Activated gamma-delta T cell treated with Interleukin-2 at 50 U/mL for 16 hours (primary cell): ENCODE measurements at regions not wholly inside any gene's neighbourhood (a gene's known extent, or its start where the extent isn't known, plus 50 kb on each side); places are given as distances from the start of the nearest gene placed in this dataset.

Experiments
- DNase-seq: peaks from one replicate; pipeline ENCODE4 v3.0.0-alpha.2; 2020

DNA sequence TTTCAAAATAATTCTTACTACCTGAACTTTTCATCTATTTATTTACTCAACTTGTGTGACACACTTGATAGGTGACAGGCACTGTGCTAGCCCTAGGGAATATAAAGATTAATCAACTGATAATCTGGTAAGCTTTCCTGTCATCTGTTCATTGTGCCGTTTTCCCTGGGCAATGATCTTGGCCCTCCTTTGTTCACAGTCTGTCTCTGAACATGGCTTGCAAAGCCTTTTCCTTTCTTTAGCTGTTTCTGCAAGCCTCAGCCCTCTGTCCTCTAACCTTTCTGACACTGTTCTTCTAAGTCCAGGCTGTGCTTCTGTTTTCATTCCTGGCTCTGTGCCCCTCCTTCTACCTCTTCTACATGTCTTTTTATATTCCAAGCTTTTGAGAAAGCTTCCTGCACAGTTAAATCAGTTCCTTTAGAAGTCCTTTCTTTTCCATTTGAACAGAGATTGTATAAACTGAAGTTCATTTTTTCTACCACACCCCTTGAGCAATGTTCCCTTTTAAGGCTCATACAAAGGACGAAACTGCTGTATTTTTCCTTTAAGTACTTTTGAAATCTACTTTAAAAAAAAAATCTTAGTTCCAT, 803.0 kb upstream of the ZNF608 start:
- no peak for DNase-seq

DNA sequence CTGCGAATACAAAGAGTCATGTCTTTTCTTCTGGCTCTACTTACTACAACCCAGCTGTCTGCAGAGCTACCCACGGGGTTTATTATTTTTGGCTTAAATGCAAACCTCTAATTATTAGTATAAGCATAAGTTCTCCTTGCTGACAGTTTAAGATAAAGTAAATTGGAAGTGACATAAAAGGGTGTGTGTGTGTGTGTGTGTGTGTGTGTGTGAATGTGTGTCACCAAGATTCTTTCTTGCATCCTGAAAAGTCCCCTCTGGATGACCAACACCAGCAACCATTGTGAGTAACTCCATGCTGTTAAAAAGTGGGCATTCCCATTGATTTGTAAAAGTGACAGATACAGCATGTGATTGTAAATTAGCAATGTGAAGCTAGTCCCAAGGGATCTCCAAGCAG, 803.8 kb upstream of the ZNF608 start:
- no peak for DNase-seq

DNA sequence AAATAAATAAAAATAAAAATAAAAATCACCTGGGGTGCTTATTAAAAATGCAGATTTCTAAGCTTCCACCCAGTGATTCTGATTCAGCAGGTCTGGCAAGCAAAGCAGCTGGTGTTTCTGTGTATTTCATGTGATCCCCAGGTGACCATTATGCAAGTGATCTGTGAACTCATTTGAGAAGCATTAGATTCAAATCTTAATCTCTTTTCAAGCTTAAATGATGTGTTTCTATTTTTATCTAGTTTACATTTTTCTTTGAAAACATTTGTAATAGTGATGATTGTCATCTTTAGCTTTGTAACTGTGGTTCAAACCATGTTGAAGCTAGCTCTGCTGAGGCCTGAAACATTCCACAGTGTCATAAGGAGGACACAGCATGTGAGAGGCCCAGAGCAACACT, 804.8 kb upstream of the ZNF608 start:
- DNase-seq = no peak

DNA sequence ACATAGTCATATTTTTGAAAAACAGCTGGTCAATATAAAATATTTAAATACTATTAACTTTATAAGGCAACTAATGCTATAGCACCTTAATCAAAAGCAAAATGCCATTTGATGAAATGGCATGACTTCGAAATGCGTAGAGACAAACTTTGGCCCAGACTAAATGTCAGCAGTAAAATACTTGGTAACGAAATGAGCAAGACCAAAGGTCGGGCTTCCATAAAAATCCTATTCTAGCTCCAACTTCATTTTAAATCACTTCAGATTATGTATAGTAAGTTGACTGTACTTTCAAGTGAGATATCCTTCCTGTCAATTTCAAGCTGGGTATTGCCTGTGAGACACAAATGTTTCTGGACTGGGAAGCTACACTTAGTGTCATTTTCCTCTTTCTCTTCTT, 805.4 kb upstream of the ZNF608 start:
- DNase-seq = no peak

DNA sequence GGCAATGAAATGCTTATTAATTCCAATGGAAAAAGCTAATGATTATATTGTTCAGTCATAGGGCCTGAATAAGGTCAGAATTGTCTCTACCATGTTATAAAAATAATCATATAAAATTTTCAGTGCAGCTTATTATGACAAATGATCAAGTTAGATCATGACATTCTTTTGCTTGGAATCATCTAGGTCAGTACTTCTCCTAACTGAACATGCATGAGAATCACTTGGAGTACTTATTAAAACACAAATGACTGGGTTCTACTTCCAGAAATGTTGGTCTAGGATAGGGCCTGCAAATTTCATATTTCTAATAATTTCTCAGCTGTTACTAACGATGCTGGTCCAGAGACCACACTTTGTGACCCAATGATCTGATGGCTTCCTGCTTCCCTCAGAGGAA, 806.0 kb upstream of the ZNF608 start:
- DNase-seq = no peak

DNA sequence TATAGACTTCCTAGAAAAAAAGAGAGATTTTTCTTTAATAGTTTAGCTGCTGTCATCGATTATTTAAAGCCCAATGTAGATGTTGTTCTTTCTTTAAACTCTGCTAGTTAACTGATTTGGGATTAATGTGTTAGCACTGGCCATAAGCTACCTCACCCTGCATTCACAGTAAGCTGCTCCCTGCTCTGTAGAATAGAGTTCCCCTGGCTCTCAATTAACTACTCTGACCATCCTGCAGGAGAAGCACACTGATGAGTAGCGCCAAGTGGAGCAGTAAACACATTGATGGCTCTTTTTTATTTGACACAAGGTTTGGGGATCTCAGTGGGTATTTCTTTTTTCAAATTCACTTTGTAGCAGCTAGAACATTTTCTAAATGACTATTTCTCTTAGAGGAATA, 807.9 kb upstream of the ZNF608 start:
- DNase-seq = no peak

DNA sequence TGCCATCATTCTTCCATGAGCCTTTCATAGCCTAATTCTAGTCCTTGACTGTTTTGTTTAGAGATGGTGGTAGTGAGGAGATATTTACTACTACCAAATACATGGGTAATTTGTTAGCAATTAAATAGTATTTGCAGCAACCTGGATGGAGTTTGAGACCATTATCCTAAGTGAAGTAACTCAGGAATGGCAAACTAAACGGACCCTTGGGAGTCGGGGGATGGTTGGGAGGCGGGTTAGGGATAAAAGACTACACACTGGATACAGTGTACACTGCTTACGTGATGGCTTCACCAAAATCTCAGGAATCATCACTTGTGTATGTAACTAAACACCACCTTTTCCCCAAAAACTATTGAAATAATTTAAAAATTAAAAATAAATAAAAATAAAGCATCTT, 809.2 kb upstream of the ZNF608 start:
- DNase-seq = no peak

DNA sequence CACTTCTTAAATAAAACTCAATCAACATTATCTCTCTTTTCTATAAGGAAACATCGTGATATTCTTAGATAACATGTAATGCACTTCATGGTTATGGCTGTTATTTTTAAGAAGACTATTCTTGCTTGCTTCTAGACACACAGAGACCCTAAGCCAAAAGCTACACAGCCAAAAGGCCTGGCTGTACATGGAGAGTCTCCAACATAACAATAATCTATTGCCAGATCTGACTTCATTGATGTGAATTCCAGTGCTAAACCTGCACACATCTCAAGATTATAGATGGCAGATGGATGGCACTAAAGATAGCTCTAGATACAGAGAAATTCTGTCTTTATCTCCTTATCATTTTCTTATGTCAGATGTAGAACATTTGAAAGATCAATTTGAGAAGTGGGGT, 811.6 kb upstream of the ZNF608 start:
- DNase-seq = no peak

DNA sequence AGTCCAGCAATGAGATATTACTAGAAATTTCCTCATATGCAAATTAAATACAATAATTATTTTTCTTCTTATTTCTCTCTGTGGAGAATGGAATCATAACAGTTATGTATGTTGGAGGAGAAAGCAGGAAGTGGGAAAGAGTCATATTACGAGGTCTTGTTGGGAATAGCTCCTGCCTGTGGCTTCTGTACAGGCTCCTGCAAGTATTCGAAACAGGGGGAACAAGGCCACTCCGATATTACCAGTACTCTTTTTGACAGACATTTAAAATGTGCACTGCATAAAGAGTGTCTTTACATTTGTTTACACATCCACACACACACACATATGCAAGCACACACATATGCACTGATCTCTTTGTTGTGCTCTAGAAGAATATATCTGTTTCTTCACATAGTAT, 812.0 kb upstream of the ZNF608 start:
- no peak for DNase-seq

DNA sequence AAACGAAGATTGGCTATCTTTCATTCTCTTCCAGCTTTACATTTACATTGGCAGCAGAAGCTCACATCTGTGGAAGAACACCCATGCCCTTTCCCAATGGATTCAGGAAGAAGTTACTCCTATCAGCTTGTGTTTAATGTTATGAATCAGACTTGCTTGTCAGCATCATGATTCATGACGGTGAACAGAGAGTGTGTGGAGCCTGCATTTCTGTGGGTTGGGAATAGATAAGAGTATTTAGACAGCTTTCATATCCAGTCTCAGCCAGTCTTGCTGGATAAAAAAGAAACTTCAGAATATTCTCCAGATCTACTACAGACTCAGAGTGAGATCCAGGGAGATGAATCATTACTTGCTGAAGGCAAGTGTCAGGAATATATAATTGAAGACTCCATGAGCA, 812.9 kb upstream of the ZNF608 start:
- DNase-seq = no peak

DNA sequence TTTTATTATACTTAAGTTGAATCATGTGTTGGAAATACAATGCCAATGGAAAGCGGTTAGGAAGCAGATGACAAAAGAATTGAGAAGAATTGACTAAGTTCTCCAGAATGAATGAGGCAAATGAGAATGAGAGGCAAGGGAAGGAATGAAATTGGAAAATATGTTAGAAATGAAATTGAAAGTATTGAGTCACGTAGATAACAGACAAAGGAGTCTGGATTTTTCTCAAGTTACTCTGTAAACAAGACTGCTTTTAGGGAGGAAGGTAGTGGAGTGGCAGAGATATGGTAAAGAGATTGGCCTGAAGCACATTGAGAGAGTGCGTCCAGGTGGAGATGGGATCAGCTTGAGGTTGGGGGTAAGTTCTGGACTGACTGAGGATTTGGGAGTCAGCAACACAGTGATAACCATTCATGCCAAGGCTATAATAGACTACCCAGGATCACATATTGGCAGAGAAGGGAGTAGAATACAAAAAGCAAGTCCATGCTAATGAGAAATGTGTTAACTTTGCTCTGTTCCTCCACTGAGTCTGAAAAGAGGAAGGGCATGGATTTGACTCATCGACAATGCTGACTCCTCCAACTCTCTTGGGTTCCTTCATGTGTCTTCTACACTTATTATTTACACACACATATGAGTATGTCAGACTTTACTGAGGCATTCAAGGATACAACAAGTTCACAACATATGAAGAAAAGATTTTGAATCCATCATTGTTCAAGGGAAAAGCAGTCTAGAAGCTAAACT, 814.2 kb upstream of the ZNF608 start:
- DNase-seq = no peak

DNA sequence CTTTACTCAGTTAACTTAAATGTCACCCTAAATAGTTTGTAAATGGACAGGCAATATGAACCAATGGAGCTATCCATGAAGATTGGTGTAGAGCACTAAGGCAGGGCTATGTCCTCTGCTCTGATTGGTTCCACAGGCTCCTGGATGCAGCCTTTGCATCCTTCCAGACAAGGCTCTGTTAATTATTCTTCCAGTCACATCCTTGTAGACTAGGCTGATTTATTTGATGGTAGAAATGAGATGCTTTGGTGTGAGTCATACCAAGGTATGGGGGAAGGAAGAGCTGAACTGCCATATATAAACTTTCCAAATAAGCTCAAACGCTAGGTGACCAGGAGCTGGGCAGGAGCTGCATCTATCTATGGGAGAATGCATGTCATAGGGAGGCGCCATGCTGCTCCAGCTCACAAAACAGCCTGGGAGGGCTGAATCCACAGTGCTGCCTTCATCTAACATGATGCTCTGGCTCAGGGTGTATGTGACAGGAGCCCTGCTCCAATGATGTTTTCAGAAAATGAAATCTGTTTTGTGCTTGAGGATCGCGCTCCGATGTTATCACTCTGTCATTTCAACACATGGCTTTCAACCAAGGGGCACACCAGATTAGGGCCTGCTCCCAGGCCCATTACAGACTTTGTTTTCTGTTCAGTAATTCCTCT, 818.0 kb upstream of the ZNF608 start:
- no peak for DNase-seq

DNA sequence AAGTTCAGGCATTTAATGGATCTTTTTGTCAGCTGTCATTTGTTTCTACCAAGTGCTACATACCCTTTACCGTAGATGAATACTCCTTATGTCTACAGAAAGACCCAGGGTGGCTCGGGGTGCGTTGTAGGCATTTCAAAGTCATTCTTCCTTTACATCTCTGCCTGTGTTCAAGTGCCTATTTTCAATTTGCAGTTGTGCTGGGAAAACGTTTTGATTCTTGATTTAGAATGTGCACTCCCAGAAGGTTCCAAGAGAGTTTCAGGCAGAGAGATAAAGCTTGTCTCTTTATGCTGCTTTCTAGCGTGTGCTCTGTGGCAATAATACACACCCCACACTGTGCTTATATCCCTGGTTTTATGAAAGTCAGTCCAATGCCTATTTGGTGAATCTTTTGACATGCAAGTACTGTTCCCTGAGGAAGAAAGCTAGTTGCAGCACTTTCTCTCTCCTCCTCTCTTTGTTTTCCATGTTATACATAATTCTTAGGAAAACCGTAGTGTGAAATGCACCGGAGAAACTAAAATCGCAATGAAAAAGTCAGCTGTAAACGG, 828.1 kb upstream of the ZNF608 start:
- DNase-seq = no peak

DNA sequence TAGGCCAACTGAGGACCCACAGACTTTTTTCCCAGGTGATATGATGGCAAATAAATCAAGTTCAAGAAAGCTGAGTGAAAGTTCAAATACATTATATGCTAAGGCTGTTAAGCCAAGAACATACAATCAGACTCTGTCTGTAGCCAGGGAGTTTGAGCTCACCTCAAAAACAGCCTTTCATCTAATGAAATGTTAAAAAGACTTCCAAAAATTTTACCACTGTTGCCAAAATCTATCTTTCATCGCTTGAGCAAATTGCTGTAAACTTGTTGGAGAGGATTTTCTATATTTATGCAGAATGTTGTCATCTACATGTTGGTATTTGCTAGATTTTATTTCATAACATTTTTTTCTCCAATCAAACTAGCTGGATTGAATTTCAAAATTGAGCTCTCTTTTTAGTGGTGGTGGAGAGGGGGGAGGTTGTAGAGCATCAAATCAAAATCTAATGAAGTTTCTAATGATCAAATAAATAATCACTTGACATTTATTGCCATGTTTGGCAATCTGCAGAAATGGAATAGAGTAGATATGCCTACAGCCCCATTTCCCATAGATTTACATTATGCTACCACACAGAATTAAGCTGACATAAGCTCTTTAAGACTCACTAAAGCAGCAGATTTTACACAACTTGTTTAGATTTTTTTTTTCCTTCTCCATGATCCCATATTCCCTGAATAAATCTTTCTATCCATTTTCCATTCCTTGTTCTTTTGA, 828.9 kb upstream of the ZNF608 start:
- no peak for DNase-seq

DNA sequence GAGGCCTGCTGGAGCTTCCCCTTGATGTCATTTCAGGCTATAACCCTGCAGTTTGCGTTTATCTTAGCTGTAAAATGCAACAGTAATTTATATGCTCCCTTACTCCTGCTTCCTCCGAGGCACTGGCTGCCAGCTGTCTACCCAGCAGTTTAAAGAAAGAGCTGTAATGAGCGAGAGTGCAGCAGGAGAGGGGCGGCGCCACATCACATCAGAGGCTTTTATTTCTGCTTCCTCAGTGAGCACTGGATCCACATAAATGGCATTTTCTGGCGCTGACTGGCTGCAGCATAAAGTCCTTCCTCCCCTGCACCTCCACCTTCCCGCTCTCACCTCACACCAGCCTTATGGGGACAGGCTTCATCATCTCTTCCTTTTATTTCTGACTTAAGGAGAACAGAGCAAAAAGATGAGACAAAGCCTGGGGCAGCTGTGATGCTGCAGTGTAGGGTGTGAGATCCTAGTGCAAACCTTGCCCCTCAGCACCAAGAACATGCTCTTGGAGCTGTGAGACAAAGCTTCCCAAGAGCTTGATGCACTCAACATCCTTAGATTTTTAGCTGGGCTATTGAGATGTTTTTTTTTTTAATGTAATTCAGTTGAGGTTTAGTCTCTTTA, 829.6 kb upstream of the ZNF608 start:
- no peak for DNase-seq

DNA sequence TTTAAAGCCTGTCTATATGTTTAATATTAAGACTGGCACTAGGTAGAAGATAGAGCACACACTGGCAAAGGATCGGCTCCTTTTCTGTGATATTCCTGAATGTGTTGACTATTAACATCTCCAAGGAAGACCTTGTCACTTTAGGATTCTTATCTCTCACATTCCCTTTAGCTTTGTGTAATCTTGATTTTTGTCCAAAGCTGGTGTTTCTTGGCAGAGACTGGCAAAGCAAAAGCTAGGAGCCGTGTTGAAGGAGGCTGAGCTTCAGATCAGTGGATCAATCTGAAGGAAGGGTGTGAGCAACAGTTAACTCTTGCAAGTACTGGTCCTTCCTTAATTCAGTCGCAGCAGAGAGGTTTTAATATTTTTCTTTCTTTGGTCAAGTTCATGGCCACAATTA, 830.4 kb upstream of the ZNF608 start:
- DNase-seq = no peak

DNA sequence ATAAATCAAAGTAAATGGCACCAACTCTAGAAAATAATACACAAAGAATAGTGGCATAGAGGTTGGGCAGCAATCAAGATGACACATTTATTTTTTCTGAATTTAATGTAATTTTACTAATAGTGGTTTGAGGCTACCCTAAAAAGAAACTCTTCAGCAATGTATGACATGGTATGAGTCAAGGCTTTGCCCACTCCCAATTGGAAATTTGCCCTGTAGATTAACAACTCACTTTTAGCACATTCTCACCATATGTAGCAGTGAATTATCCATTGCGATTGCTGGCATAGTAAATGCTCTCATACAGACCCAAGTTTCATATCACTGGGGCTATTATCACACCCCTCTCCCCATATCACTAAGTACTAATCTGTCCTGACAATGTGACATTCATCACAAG, 832.1 kb upstream of the ZNF608 start:
- DNase-seq = no peak

DNA sequence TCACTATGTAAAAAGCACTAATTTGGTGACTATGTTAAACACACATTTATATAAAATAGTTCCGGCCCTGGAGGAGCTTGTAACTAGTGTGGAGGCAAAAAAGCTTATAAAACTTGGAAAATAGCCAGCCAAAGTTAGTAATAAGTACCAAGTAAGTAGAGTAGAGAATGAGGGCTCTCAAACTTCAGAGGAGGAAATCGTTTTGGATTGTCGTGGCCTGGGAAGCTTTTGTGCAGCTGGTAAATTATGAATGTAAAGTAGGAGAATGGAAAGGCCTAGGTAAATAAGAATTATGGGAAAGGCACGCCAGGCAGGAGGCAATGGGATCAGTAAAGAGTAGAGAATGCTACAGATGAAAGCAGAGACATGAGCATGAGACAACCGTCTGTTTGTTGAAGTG, 832.7 kb upstream of the ZNF608 start:
- DNase-seq = no peak

DNA sequence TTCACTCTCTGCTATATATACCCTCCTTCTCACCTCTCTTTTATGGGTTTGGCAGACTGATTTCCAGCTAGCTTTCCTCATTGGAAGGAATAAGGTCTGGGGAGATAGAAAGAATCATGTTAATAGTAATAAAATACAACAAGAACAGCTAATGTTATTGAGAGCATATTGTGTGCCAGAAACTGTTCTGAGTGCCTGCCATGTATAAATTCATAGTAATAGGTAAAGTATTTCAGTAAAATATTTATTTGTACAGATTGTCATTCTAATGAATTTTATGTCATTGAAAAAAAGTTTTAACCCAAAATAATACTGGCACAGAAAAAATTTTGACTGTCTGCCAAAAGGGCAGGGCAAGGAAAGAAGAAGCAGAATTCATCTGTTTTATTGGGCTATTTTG, 834.9 kb upstream of the ZNF608 start:
- DNase-seq = no peak

DNA sequence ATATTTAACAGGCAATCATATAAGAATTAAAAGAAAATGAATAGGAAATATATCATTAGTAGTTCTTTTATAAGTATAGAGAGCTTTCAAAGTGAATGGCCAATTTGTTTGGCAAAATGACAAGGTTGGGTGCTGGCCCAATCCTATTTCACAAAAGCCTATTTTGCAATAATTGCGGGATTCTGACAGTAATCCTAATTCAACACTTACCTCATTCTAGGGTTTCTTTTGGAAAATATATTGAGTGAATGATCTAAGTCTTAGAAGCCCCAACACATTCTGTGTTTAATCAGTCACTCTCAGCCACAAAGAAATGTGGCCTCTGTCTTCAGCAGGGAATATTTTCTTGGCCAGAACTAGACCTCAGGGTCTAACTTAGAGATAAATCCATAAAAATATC, 835.9 kb upstream of the ZNF608 start:
- no peak for DNase-seq

DNA sequence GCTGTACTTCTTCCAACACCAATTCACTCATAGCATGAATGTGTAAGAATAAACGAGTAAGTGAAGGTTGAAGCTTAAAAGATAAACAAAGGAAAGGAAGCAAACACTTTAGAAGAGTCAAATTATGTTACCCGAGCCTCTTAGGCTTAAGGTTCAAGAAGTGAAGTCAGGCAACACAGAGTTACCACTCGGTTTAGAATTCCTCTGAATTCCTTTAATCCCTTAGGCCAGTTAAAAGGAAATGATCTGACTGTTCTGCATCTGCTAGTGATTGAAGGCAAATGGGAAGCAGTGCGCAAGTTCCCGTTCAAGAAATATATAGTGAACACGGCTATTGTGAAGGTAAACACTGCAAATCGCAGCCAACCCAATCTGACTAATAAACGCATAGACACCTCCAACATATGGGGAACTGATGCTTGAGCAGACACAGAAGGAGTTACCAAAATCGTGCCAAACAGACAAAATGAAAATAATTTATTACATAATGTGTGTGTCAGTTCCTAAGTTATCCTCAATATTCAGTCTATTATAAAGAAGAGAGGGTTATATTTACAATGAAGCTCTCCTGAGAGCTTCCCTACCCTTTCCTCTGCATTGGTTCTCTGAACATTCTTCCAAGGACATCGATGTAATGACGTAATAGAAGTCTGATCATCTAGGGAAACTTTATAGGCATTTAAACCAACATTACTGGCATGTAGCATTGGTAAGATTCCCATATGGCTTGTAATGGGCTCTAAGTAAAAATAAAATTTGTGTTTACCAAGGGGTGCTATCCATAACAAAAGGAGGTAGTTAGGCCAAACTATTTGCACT, 837.1 kb upstream of the ZNF608 start:
- no peak for DNase-seq

DNA sequence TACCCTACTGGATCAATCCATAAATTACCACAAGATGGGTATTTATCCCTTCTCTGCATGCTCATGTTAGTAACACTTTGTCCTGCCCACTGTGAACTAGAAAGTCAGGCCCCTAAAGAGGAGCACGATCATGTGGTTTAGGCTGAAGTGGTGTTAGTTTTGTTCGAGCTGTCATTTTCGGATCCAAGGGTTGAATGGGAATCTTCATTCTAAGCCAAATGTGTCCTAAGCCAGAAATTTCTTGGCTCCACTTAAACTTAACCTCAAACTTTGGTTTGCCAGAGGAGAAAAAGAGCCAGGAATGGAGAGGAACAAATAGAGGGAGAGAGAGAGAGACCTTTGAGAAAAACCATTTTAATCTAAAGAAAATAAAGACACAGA, 837.7 kb upstream of the ZNF608 start:
- DNase-seq = no peak
